ENCODE measurements at regions not wholly inside any gene's neighbourhood (a gene's known extent, or its start where the extent isn't known, plus 50 kb on each side); places are given as distances from the start of the nearest gene placed in this dataset.

DNA sequence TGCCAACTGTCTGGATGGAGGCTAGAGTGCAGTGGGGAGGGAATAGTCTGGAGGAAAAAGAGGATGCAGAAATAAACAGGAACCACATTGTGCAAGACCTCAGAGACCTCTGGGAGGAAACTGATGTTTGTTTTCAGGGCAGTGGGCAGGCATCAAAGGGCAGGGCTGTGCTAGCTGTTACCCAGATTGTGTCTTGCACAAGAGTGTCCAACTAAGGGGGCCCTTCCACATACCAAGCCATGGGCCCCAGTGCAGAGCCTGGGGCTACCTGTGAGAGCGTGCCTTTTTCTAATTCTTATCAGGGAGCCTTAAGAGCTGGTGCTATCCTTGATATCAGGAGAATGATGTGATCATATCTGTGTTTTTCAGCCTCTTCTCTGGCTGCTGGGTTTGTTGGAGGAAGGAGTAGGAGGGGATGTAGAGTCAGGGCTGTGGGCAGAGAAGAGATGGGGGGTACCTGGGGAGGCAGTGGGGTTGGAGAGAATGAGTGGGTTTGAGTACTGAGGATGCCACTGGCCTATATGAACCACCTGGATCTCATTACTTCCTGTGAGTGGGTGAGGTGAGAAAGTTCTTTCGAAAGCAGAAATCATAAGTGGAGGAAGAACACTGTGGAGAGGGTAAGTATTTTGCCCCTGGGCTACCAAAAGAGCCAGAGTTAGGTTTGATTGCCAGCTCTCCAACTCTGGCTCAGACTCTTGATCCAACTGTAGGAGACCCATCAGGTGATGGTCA is 259.2 kb upstream of the CRY1 start (continued):
- TF ChIP-seq, protein P1, sequence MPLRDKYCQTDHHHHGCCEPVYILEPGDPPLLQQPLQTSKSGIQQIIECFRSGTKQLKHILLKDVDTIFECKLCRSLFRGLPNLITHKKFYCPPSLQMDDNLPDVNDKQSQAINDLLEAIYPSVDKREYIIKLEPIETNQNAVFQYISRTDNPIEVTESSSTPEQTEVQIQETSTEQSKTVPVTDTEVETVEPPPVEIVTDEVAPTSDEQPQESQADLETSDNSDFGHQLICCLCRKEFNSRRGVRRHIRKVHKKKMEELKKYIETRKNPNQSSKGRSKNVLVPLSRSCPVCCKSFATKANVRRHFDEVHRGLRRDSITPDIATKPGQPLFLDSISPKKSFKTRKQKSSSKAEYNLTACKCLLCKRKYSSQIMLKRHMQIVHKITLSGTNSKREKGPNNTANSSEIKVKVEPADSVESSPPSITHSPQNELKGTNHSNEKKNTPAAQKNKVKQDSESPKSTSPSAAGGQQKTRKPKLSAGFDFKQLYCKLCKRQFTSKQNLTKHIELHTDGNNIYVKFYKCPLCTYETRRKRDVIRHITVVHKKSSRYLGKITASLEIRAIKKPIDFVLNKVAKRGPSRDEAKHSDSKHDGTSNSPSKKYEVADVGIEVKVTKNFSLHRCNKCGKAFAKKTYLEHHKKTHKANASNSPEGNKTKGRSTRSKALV (CRISPR knock-in tag; IDR thresholded peaks at IDR 0.05): peak; percentile 58; the same call in 1 of the 2 replicates
- TF ChIP-seq RELA (CRISPR knock-in tag; IDR thresholded peaks at IDR 0.05) (no peak), ATM (IDR thresholded peaks at IDR 0.05; ENCODE audit: borderline replicate concordance) (no peak), ZNF816 (CRISPR knock-in tag; IDR thresholded peaks at IDR 0.05; ENCODE audit: borderline replicate concordance) (no peak), MZF1 (CRISPR knock-in tag; IDR thresholded peaks at IDR 0.05; ENCODE audit: borderline replicate concordance) (peak; percentile 99), ZNF33B (CRISPR knock-in tag; IDR thresholded peaks at IDR 0.05) (no peak), FOXA3 (CRISPR knock-in tag; IDR thresholded peaks at IDR 0.05) (peak; percentile 94), HCFC1 (IDR thresholded peaks at IDR 0.05; ENCODE audit: low read depth, low read length) (no peak), ZNF605 (CRISPR knock-in tag; IDR thresholded peaks at IDR 0.05) (no peak), POLR2A (IDR thresholded peaks at IDR 0.05; ENCODE audit: insufficient read depth in 1 of 2, low read depth in 2 of 2, low read length in 2 of 2) (no peak), SETDB1 (CRISPR knock-in tag; IDR thresholded peaks at IDR 0.05; ENCODE audit: borderline replicate concordance) (no peak), ZSCAN30 (CRISPR knock-in tag; IDR thresholded peaks at IDR 0.05) (no peak), HOXD1 (CRISPR knock-in tag; IDR thresholded peaks at IDR 0.05) (peak; percentile 57; the same call in 1 of the 2 replicates), LCORL (IDR thresholded peaks at IDR 0.05) (no peak), LCORL (CRISPR knock-in tag; IDR thresholded peaks at IDR 0.05) (peak; percentile 90), ZNF367 (CRISPR knock-in tag; IDR thresholded peaks at IDR 0.05; ENCODE audit: borderline replicate concordance) (no peak), POLR2AphosphoS5 (IDR thresholded peaks at IDR 0.05; ENCODE audit: low read depth, low read length) (peak; percentile 31; the same call in 1 of the 2 replicates), ZNF253 (CRISPR knock-in tag; IDR thresholded peaks at IDR 0.05; ENCODE audit: borderline replicate concordance) (no peak), PPARG (CRISPR knock-in tag; conservative IDR thresholded peaks at IDR 0.05) (peak; percentile 69), ZNF160 (CRISPR knock-in tag; IDR thresholded peaks at IDR 0.05) (no peak), ZSCAN22 (CRISPR knock-in tag; IDR thresholded peaks at IDR 0.05) (no peak), ZNF350 (CRISPR knock-in tag; IDR thresholded peaks at IDR 0.05; ENCODE audit: borderline replicate concordance, low read depth) (peak; percentile 62; the same call in 1 of the 2 replicates)
- TF ChIP-seq, protein P2, sequence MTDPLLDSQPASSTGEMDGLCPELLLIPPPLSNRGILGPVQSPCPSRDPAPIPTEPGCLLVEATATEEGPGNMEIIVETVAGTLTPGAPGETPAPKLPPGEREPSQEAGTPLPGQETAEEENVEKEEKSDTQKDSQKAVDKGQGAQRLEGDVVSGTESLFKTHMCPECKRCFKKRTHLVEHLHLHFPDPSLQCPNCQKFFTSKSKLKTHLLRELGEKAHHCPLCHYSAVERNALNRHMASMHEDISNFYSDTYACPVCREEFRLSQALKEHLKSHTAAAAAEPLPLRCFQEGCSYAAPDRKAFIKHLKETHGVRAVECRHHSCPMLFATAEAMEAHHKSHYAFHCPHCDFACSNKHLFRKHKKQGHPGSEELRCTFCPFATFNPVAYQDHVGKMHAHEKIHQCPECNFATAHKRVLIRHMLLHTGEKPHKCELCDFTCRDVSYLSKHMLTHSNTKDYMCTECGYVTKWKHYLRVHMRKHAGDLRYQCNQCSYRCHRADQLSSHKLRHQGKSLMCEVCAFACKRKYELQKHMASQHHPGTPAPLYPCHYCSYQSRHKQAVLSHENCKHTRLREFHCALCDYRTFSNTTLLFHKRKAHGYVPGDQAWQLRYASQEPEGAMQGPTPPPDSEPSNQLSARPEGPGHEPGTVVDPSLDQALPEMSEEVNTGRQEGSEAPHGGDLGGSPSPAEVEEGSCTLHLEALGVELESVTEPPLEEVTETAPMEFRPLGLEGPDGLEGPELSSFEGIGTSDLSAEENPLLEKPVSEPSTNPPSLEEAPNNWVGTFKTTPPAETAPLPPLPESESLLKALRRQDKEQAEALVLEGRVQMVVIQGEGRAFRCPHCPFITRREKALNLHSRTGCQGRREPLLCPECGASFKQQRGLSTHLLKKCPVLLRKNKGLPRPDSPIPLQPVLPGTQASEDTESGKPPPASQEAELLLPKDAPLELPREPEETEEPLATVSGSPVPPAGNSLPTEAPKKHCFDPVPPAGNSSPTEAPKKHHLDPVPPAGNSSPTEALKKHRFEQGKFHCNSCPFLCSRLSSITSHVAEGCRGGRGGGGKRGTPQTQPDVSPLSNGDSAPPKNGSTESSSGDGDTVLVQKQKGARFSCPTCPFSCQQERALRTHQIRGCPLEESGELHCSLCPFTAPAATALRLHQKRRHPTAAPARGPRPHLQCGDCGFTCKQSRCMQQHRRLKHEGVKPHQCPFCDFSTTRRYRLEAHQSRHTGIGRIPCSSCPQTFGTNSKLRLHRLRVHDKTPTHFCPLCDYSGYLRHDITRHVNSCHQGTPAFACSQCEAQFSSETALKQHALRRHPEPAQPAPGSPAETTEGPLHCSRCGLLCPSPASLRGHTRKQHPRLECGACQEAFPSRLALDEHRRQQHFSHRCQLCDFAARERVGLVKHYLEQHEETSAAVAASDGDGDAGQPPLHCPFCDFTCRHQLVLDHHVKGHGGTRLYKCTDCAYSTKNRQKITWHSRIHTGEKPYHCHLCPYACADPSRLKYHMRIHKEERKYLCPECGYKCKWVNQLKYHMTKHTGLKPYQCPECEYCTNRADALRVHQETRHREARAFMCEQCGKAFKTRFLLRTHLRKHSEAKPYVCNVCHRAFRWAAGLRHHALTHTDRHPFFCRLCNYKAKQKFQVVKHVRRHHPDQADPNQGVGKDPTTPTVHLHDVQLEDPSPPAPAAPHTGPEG (CRISPR knock-in tag; IDR thresholded peaks at IDR 0.05): no peak
- TF ChIP-seq, protein P3, sequence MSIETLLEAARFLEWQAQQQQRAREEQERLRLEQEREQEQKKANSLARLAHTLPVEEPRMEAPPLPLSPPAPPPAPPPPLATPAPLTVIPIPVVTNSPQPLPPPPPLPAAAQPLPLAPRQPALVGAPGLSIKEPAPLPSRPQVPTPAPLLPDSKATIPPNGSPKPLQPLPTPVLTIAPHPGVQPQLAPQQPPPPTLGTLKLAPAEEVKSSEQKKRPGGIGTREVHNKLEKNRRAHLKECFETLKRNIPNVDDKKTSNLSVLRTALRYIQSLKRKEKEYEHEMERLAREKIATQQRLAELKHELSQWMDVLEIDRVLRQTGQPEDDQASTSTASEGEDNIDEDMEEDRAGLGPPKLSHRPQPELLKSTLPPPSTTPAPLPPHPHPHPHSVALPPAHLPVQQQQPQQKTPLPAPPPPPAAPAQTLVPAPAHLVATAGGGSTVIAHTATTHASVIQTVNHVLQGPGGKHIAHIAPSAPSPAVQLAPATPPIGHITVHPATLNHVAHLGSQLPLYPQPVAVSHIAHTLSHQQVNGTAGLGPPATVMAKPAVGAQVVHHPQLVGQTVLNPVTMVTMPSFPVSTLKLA (IDR thresholded peaks at IDR 0.05): no peak
